GM18520 (cell line): ENCODE measurements at regions not wholly inside any gene's neighbourhood (a gene's known extent, or its start where the extent isn't known, plus 50 kb on each side); places are given as distances from the start of the nearest gene placed in this dataset.

Source experiments
- ATAC-seq: cut with Tn5 transposase; IDR thresholded peaks from one replicate; pipeline ENCODE4 v1.9.1; 2021; ENCODE audit not compliant: unreplicated experiment

- ATAC-seq = no peak
Measured at GRCh38 chr2:147482916-147483669, 361.7 kb upstream of the ACVR2A start.

GRCh38 chr2:147482111-147482895 is 362.5 kb upstream of the ACVR2A start:
- no peak for ATAC-seq

- ATAC-seq = no peak
Measured at GRCh38 chr2:147479358-147479757, 365.5 kb upstream of the ACVR2A start.

- ATAC-seq = no peak
Measured at GRCh38 chr2:147473075-147473474, 371.8 kb upstream of the ACVR2A start.

GRCh38 chr2:147471126-147471525 is 373.7 kb upstream of the ACVR2A start:
- no peak for ATAC-seq

GRCh38 chr2:147469471-147469870 is 375.4 kb upstream of the ACVR2A start:
- no peak for ATAC-seq

GRCh38 chr2:147468963-147469362 is 375.9 kb upstream of the ACVR2A start:
- no peak for ATAC-seq

- no peak for ATAC-seq
Measured at GRCh38 chr2:147468349-147468748, 376.5 kb upstream of the ACVR2A start.

- ATAC-seq = no peak
Measured at GRCh38 chr2:147467441-147467840, 377.4 kb upstream of the ACVR2A start.

- no peak for ATAC-seq
Measured at GRCh38 chr2:147464737-147465357, 380.0 kb upstream of the ACVR2A start.

- peak; percentile 85 for ATAC-seq
Measured at GRCh38 chr2:147463881-147464520, 380.8 kb upstream of the ACVR2A start.

GRCh38 chr2:147460155-147460554 is 384.7 kb upstream of the ACVR2A start:
- no peak for ATAC-seq

- no peak for ATAC-seq
Measured at GRCh38 chr2:147456779-147457178, 388.1 kb upstream of the ACVR2A start.

- ATAC-seq = no peak
Measured at GRCh38 chr2:147451902-147452515, 392.8 kb upstream of the ACVR2A start.

GRCh38 chr2:147450661-147451510 is 393.9 kb upstream of the ACVR2A start:
- no peak for ATAC-seq

GRCh38 chr2:147449323-147449991 is 395.4 kb upstream of the ACVR2A start:
- no peak for ATAC-seq

- ATAC-seq = no peak
Measured at GRCh38 chr2:147442816-147443215, 402.0 kb upstream of the ACVR2A start.

- ATAC-seq = no peak
Measured at GRCh38 chr2:147441182-147441581, 403.6 kb upstream of the ACVR2A start.

GRCh38 chr2:147440734-147441133 is 404.1 kb upstream of the ACVR2A start:
- ATAC-seq = no peak

- ATAC-seq = no peak
Measured at GRCh38 chr2:147439986-147440385, 404.8 kb upstream of the ACVR2A start.
